ENCODE measurements at regions not wholly inside any gene's neighbourhood (a gene's known extent, or its start where the extent isn't known, plus 50 kb on each side); places are given as distances from the start of the nearest gene placed in this dataset.
"Not testable (repeated sequence)": the region's sequence is repeated elsewhere in the genome, so short reads cannot be mapped to it uniquely, and the experiment has no call there.

GRCh38 chr7:35975851-35976454 lies 175.1 kb downstream of the SEPTIN7 start:
- DNase-seq, result peak; percentile 80

- not testable (repeated sequence) for DNase-seq
Observed at GRCh38 chr7:35978816-35979640, 174.0 kb upstream of the EEPD1 start.

- DNase-seq, result no peak
Observed at GRCh38 chr7:35982600-35982999, 170.5 kb upstream of the EEPD1 start.

- peak; percentile 12 for DNase-seq
Observed at GRCh38 chr7:35983626-35984025, 169.4 kb upstream of the EEPD1 start.

GRCh38 chr7:35985126-35985754 lies 167.8 kb upstream of the EEPD1 start:
- DNase-seq, result peak; percentile 90

- DNase-seq, result no peak
Observed at GRCh38 chr7:35987016-35987415, 166.0 kb upstream of the EEPD1 start.

- DNase-seq, result no peak
Observed at GRCh38 chr7:35988105-35988504, 164.9 kb upstream of the EEPD1 start.

- DNase-seq, result no peak
Observed at GRCh38 chr7:35988818-35989217, 164.2 kb upstream of the EEPD1 start.

GRCh38 chr7:35991511-35992232 lies 161.4 kb upstream of the EEPD1 start:
- DNase-seq, result peak; percentile 34

- DNase-seq, result no peak
Observed at GRCh38 chr7:35992436-35992835, 160.6 kb upstream of the EEPD1 start.

GRCh38 chr7:35993113-35993512 lies 159.9 kb upstream of the EEPD1 start:
- DNase-seq, result no peak

GRCh38 chr7:35993676-35994606 lies 159.1 kb upstream of the EEPD1 start:
- no peak for DNase-seq

GRCh38 chr7:35995334-35995733 lies 157.7 kb upstream of the EEPD1 start:
- DNase-seq, result no peak

- DNase-seq, result no peak
Observed at GRCh38 chr7:35998481-35998880, 154.6 kb upstream of the EEPD1 start.

- DNase-seq, result no peak
Observed at GRCh38 chr7:36001546-36001945, 151.5 kb upstream of the EEPD1 start.

- DNase-seq, result no peak
Observed at GRCh38 chr7:36002900-36003299, 150.2 kb upstream of the EEPD1 start.

- DNase-seq, result no peak
Observed at GRCh38 chr7:36003343-36003742, 149.7 kb upstream of the EEPD1 start.

- DNase-seq, result peak; percentile 47
Observed at GRCh38 chr7:36005293-36005692, 147.8 kb upstream of the EEPD1 start.

GRCh38 chr7:36005876-36006275 lies 147.2 kb upstream of the EEPD1 start:
- DNase-seq, result no peak

GRCh38 chr7:36006636-36007229 lies 146.3 kb upstream of the EEPD1 start:
- DNase-seq, result no peak

- DNase-seq, result no peak
Observed at GRCh38 chr7:36010656-36011587, 142.1 kb upstream of the EEPD1 start.
